GM21786 (cell line): ENCODE measurements at regions not wholly inside any gene's neighbourhood (a gene's known extent, or its start where the extent isn't known, plus 50 kb on each side); places are given as distances from the start of the nearest gene placed in this dataset.
"Not testable (repeated sequence)": the region's sequence is repeated elsewhere in the genome, so short reads cannot be mapped to it uniquely, and the experiment has no call there.

Source experiments
- ATAC-seq: cut with Tn5 transposase; IDR thresholded peaks from one replicate; pipeline ENCODE4 v1.9.1; 2021; ENCODE audit not compliant: unreplicated experiment

- no peak for ATAC-seq
Observed at GRCh38 chr2:52510432-52510831, 1257.2 kb upstream of the CHAC2 start.

GRCh38 chr2:52502476-52502860, 1265.1 kb upstream of the CHAC2 start:
- ATAC-seq = no peak

- ATAC-seq = no peak
Observed at GRCh38 chr2:52501715-52502475, 1265.7 kb upstream of the CHAC2 start.

- ATAC-seq = no peak
Observed at GRCh38 chr2:52500561-52500960, 1267.0 kb upstream of the CHAC2 start.

- no peak for ATAC-seq
Observed at GRCh38 chr2:52498077-52498750, 1269.4 kb upstream of the CHAC2 start.

GRCh38 chr2:52495816-52496215, 1271.8 kb upstream of the CHAC2 start:
- no peak for ATAC-seq

GRCh38 chr2:52477166-52477565, 1290.4 kb upstream of the CHAC2 start:
- ATAC-seq = no peak

GRCh38 chr2:52475590-52475989, 1292.0 kb upstream of the CHAC2 start:
- no peak for ATAC-seq

GRCh38 chr2:52474091-52474490, 1293.5 kb upstream of the CHAC2 start:
- ATAC-seq = no peak

- ATAC-seq = no peak
Observed at GRCh38 chr2:52473526-52473925, 1294.1 kb upstream of the CHAC2 start.

GRCh38 chr2:52470457-52470856, 1297.1 kb upstream of the CHAC2 start:
- not testable (repeated sequence) for ATAC-seq

- no peak for ATAC-seq
Observed at GRCh38 chr2:52467189-52467588, 1300.4 kb upstream of the CHAC2 start.

- ATAC-seq = no peak
Observed at GRCh38 chr2:52465287-52465686, 1302.3 kb upstream of the CHAC2 start.

- no peak for ATAC-seq
Observed at GRCh38 chr2:52463457-52463856, 1304.1 kb upstream of the CHAC2 start.

GRCh38 chr2:52456561-52457377, 1310.8 kb upstream of the CHAC2 start:
- ATAC-seq = no peak

GRCh38 chr2:52454962-52455361, 1312.6 kb upstream of the CHAC2 start:
- no peak for ATAC-seq

GRCh38 chr2:52452201-52452600, 1315.4 kb upstream of the CHAC2 start:
- no peak for ATAC-seq

- no peak for ATAC-seq
Observed at GRCh38 chr2:52445686-52446085, 1321.9 kb upstream of the CHAC2 start.

- ATAC-seq = no peak
Observed at GRCh38 chr2:52431352-52431760, 1336.2 kb upstream of the CHAC2 start.

GRCh38 chr2:52429740-52430139, 1337.9 kb upstream of the CHAC2 start:
- ATAC-seq = no peak

GRCh38 chr2:52429171-52429570, 1338.4 kb upstream of the CHAC2 start:
- no peak for ATAC-seq

GRCh38 chr2:52428224-52428623, 1339.4 kb upstream of the CHAC2 start:
- no peak for ATAC-seq
